IPS-18c (cell line): ENCODE measurements at regions not wholly inside any gene's neighbourhood (a gene's known extent, or its start where the extent isn't known, plus 50 kb on each side); places are given as distances from the start of the nearest gene placed in this dataset.
"Not testable (repeated sequence)": the region's sequence is repeated elsewhere in the genome, so short reads cannot be mapped to it uniquely, and the experiment has no call there.

Source experiments
- H3K4me3 ChIP-seq: 2 replicates; pipeline ENCODE4 v1.7.0; 2013; ENCODE audit warnings: low read depth, mild to moderate bottlenecking, low read length, moderate library complexity; ENCODE audit not compliant: insufficient read depth
- H3K9me3 ChIP-seq: one replicate; pipeline ENCODE4 v1.6.1; 2013; ENCODE audit warnings: mild to moderate bottlenecking, low read length, moderate library complexity; ENCODE audit not compliant: control insufficient read depth, insufficient read depth

- H3K9me3 ChIP-seq = no peaks in the 10 kb centered on the region
- H3K4me3 ChIP-seq = no peak overlapping the region
These were observed 206.3 kb upstream of the HAAO start for GRCh38 chr2:42998721-42999120.

- H3K4me3 ChIP-seq = no peak overlapping the region
- H3K9me3 ChIP-seq = no peaks in the 10 kb centered on the region
These were observed 204.1 kb upstream of the HAAO start for GRCh38 chr2:42996528-42996927.

GRCh38 chr2:42995752-42996422, 203.5 kb upstream of the HAAO start:
- no peak overlapping the region for H3K4me3 ChIP-seq
- H3K9me3 ChIP-seq = no peaks in the 10 kb centered on the region

- not testable (repeated sequence) for H3K4me3 ChIP-seq, H3K9me3 ChIP-seq
These were observed 197.1 kb upstream of the HAAO start for GRCh38 chr2:42989283-42990081.

GRCh38 chr2:42988055-42988454, 195.7 kb upstream of the HAAO start:
- H3K4me3 ChIP-seq, H3K9me3 ChIP-seq: not testable (repeated sequence)

GRCh38 chr2:42987112-42987922, 194.9 kb upstream of the HAAO start:
- H3K4me3 ChIP-seq = no peak overlapping the region
- H3K9me3 ChIP-seq = no peaks in the 10 kb centered on the region

GRCh38 chr2:42984617-42985016, 192.2 kb upstream of the HAAO start:
- no peaks in the 10 kb centered on the region for H3K9me3 ChIP-seq
- no peak overlapping the region for H3K4me3 ChIP-seq

GRCh38 chr2:42984081-42984480, 191.7 kb upstream of the HAAO start:
- no peaks in the 10 kb centered on the region for H3K9me3 ChIP-seq
- no peak overlapping the region for H3K4me3 ChIP-seq

- Histone ChIP-seq H3K9me3 (no peaks in the 10 kb centered on the region), H3K4me3 (no peak overlapping the region)
These were observed 188.5 kb upstream of the HAAO start for GRCh38 chr2:42980764-42981416.

- no peak overlapping the region for H3K4me3 ChIP-seq
These were observed 187.7 kb upstream of the HAAO start for GRCh38 chr2:42979870-42980763.

GRCh38 chr2:42979416-42979869, 187.1 kb upstream of the HAAO start:
- Histone ChIP-seq H3K4me3 (no peak overlapping the region), H3K9me3 (no peaks in the 10 kb centered on the region)

More at GRCh38 chr2:42979870-42980763, 187.7 kb upstream of the HAAO start:
- no peaks in the 10 kb centered on the region for H3K9me3 ChIP-seq

- Histone ChIP-seq H3K9me3 (no peaks in the 10 kb centered on the region), H3K4me3 (no peak overlapping the region)
These were observed 186.6 kb upstream of the HAAO start for GRCh38 chr2:42978887-42979415.

GRCh38 chr2:42978175-42978886, 185.9 kb upstream of the HAAO start:
- H3K4me3 ChIP-seq = no peak overlapping the region
- no peaks in the 10 kb centered on the region for H3K9me3 ChIP-seq

- H3K9me3 ChIP-seq = no peaks in the 10 kb centered on the region
- no peak overlapping the region for H3K4me3 ChIP-seq
These were observed 185.1 kb upstream of the HAAO start for GRCh38 chr2:42977270-42978174.

- H3K4me3 ChIP-seq = no peak overlapping the region
- no peaks in the 10 kb centered on the region for H3K9me3 ChIP-seq
These were observed 184.0 kb upstream of the HAAO start for GRCh38 chr2:42976351-42976750.
